HEK293T (cell line): ENCODE measurements at regions not wholly inside any gene's neighbourhood (a gene's known extent, or its start where the extent isn't known, plus 50 kb on each side); places are given as distances from the start of the nearest gene placed in this dataset.

Experiments used
- CTCF ChIA-PET: fragments of 350-600 bp; formaldehyde crosslinking; extraction: SDS; loops from one replicate; lab custom pipeline; 2021; ENCODE audit warnings: antibody characterized with exemption, inconsistent platforms; lab: Yijun Ruan, JAX
- POLR2A ChIA-PET: fragments of 350-600 bp; formaldehyde crosslinking; extraction: SDS; loops from one replicate; lab custom pipeline; 2020; ENCODE audit warnings: antibody characterized with exemption, inconsistent platforms; lab: Yijun Ruan, JAX
- DNase-seq: peaks from one replicate; pipeline ENCODE4 v3.0.0; 2012; ENCODE audit warnings: mixed read lengths; ENCODE audit errors: extremely low spot score
- ARNT ChIP-seq: fragments of 450-650 bp; IDR thresholded peaks from 2 replicates; pipeline ENCODE4 v1.6.1; 2017; ENCODE audit warnings: mild to moderate bottlenecking
- BHLHE40 ChIP-seq: fragments of 450-650 bp; IDR thresholded peaks from 2 replicates; pipeline ENCODE4 v1.6.1; 2016; ENCODE audit warnings: mild to moderate bottlenecking, moderate library complexity, borderline replicate concordance
- CTBP1 ChIP-seq: fragments of 450-650 bp; IDR thresholded peaks from 2 replicates; pipeline ENCODE4 v1.6.1; 2016; ENCODE audit warnings: borderline replicate concordance
- ELF4 ChIP-seq: fragments of 450-650 bp; IDR thresholded peaks from 2 replicates; pipeline ENCODE4 v1.6.1; 2017; ENCODE audit warnings: antibody characterized with exemption
- FOXA1 ChIP-seq: fragments of 450-650 bp; IDR thresholded peaks from 2 replicates; pipeline ENCODE4 v1.6.1; 2016; ENCODE audit warnings: mild to moderate bottlenecking
- FOXK2 ChIP-seq: fragments of 450-650 bp; IDR thresholded peaks from 2 replicates; pipeline ENCODE4 v1.6.1; 2016; ENCODE audit warnings: mild to moderate bottlenecking
- FOXM1 ChIP-seq: fragments of 450-650 bp; IDR thresholded peaks from 2 replicates; pipeline ENCODE4 v1.6.1; 2017; ENCODE audit warnings: mild to moderate bottlenecking, borderline replicate concordance
- HDGF ChIP-seq: fragments of 450-650 bp; IDR thresholded peaks from 2 replicates; pipeline ENCODE4 v1.6.1; 2017; ENCODE audit warnings: antibody characterized with exemption, borderline replicate concordance
- L3MBTL2 ChIP-seq: fragments of 450-650 bp; conservative IDR thresholded peaks from 2 replicates; pipeline ENCODE4 v1.6.1; 2016; ENCODE audit warnings: mild to moderate bottlenecking
- LEF1 ChIP-seq: fragments of 450-650 bp; IDR thresholded peaks from 2 replicates; pipeline ENCODE4 v1.6.1; 2017; ENCODE audit warnings: mild to moderate bottlenecking, borderline replicate concordance
- NFRKB ChIP-seq: fragments of 450-650 bp; IDR thresholded peaks from 2 replicates; pipeline ENCODE4 v1.6.1; 2016; ENCODE audit warnings: mild to moderate bottlenecking, moderate library complexity
- SP1 ChIP-seq: fragments of 450-650 bp; IDR thresholded peaks from 2 replicates; pipeline ENCODE4 v1.6.1; 2017
- SUZ12 ChIP-seq: fragments of 450-650 bp; IDR thresholded peaks from 2 replicates; pipeline ENCODE4 v1.6.1; 2016; ENCODE audit warnings: mild to moderate bottlenecking
- TARDBP ChIP-seq: fragments of 450-650 bp; IDR thresholded peaks from 2 replicates; pipeline ENCODE4 v1.6.1; 2016
- ZNF384 ChIP-seq: fragments of 450-650 bp; IDR thresholded peaks from 2 replicates; pipeline ENCODE4 v1.6.1; 2016
- TF ChIP-seq, protein P1 (sequence below): fragments of 450-650 bp; IDR thresholded peaks from 2 replicates; pipeline ENCODE4 v1.6.1; 2016

DNA sequence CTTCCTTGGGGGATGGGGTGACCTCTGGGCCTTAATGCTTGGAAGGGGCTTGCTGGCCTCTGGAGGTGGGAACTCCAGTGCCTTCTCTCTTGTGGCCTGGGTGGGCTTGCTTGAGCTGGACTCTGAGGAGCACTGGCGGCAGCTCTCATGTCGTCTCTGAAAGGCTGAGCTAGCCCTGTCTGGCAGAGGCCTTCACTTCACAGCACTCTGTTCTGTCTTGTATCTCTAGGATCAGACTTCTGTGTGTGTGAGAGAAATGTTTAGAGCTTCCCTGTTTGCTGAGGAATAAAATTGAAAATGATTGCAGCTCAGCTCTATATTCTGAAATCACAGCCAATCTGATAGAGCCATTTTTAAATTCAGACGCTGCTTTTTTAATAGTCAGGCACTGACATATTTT is 185.3 kb downstream of the KCNRG start:
- DNase-seq = no peak
- ChIA-PET POLR2A (interaction anchor here (1.1 to 1.9 kb wide), 4 partner anchors 12 to 118 kb away, joined by 3 to 10 read pairs (median 3); no protein-coding TSS in a partner anchor), CTCF (interaction anchor here (0.5 to 1.8 kb wide), 3 partner anchors 11 to 601 kb away, joined by 3 to 7 read pairs (median 7); no protein-coding TSS in a partner anchor)
- TF ChIP-seq, protein P1, sequence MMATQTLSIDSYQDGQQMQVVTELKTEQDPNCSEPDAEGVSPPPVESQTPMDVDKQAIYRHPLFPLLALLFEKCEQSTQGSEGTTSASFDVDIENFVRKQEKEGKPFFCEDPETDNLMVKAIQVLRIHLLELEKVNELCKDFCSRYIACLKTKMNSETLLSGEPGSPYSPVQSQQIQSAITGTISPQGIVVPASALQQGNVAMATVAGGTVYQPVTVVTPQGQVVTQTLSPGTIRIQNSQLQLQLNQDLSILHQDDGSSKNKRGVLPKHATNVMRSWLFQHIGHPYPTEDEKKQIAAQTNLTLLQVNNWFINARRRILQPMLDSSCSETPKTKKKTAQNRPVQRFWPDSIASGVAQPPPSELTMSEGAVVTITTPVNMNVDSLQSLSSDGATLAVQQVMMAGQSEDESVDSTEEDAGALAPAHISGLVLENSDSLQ = no peak
- TF ChIP-seq FOXM1 (no peak), HDGF (no peak), BHLHE40 (no peak), ELF4 (no peak), LEF1 (no peak), ARNT (no peak), SP1 (no peak), CTBP1 (no peak), FOXA1 (no peak), ZNF384 (no peak), TARDBP (no peak), SUZ12 (no peak), FOXK2 (no peak), L3MBTL2 (no peak), NFRKB (no peak)

DNA sequence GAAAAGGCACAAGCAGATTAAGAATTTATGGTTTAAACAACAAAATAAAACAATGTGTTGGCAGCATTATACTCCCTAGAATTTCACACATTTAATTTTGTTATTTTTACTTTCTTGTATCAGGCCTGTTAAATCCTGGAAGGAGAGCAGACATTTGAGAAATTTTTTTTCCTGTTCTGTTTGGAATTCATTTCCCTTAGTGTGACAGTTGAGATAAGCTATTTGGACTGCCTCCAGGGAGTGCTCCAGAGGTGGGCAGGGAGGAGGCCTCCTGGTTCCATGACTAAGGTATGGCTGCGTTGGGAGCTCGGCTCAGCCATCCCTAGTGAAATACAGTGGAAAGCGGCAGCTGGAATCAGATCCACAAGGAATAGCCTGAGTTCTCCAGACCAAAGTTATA is 185.7 kb downstream of the KCNRG start:
- TF ChIP-seq BHLHE40 (no peak), L3MBTL2 (no peak), HDGF (no peak), LEF1 (no peak), FOXM1 (no peak), NFRKB (no peak), CTBP1 (no peak), SP1 (no peak)
- TF ChIP-seq, protein P1 = no peak
- CTCF ChIA-PET = interaction anchor here (0.5 to 1.8 kb wide), 3 partner anchors 12 to 600 kb away, joined by 3 to 7 read pairs (median 7); no protein-coding TSS in a partner anchor
- POLR2A ChIA-PET = interaction anchor here (1.1 to 2.1 kb wide), 5 partner anchors 12 to 118 kb away, joined by 3 to 11 read pairs (median 3); no protein-coding TSS in a partner anchor
- DNase-seq = no peak

DNA sequence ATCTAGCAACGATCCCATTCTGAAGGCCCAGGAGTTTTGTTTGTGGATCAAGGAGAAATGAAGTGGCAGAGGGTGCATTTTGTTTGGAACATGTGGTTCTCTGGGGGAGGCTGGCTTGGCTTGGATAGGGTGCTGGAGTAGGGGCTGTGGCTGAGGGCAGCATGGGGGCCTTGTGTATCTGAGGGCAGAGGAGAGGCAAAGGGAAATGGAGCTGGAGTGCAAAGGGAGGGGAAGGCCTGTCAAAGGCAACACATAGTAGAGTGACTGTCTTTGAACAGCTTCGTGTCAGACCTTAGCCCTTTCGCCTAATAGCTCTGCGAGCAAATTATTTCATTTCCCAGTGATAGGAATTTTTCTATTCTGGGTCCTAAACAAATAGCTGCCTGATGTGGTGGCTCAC is 187.2 kb downstream of the KCNRG start:
- POLR2A ChIA-PET = interaction anchor here (0.9 to 2.1 kb wide), 2 partner anchors 76 to 79 kb away, joined by 5 to 11 read pairs; no protein-coding TSS in a partner anchor
- TF ChIP-seq NFRKB = no peak
- no peak for TF ChIP-seq CTBP1
- no peak for TF ChIP-seq FOXK2
- TF ChIP-seq, protein P1 = no peak
- TF ChIP-seq L3MBTL2 = no peak
- no peak for TF ChIP-seq ZNF384
- no peak for TF ChIP-seq FOXA1
- no peak for TF ChIP-seq ARNT
- no peak for TF ChIP-seq ELF4
- no peak for TF ChIP-seq BHLHE40
- TF ChIP-seq SUZ12 = no peak
- TF ChIP-seq FOXM1 = no peak
- no peak for TF ChIP-seq LEF1
- no peak for TF ChIP-seq HDGF
- TF ChIP-seq SP1 = no peak
- TF ChIP-seq TARDBP = no peak
- CTCF ChIA-PET = no interaction called here
- DNase-seq = no peak

DNA sequence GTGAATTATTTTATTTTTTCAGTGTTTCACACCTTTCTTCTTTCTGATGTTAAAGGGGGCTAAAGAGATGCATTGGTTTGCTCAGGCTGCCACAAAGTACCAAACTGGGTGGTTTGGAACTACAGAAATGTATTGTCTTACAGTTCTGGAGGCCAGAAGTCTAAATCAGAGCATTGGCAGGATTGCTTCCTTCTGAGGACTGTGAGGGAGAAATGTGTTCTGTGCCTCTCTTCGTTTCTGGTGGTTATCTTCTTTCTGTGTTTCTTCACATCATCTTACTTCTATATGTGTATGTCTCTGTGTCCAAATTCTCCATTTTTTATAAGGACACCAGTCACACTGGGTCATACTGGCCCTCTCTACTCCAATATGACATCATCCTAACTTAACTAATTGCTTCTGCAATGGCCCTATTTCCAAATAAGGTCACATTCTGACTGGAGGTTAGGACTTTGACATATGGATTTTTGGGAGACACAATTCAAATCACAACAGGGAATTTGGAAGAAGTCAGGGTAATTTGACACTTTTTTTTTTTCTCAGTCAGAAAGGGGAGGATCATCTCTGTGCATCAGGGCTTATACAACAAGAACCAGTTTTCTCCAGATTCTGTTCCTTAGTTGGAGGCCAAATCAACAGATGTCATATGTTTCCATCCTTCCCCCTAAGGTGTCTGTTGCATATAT is 188.2 kb downstream of the KCNRG start:
- CTCF ChIA-PET = no interaction called here
- DNase-seq = no peak
- POLR2A ChIA-PET = interaction anchor here (0.9 to 2.1 kb wide), 2 partner anchors 77 to 79 kb away, joined by 5 to 11 read pairs; no protein-coding TSS in a partner anchor
- TF ChIP-seq SUZ12 = no peak
- TF ChIP-seq, protein P1 = peak; percentile 48

DNA sequence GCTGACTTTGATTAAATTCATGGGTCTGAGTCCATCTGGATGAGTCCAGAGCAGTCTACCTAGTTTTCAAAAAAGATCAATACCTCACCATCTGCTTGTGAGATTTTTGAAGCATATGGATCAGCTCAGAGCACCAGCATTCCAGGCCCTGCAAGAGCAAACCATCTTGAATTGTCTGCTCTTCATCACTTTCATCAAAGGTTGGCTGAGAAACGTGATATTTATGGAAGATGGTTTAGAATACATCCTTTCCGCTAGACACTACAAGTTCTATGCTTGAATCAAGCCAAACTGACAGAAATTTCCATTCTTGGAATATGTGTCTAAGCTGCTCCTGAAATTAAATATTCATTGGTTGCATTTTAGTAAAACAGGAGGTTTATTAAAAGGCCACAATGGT is 190.3 kb downstream of the KCNRG start:
- no peak for DNase-seq
- ChIA-PET POLR2A (no interaction called here), CTCF (no interaction called here)
- TF ChIP-seq TARDBP = no peak
- no peak for TF ChIP-seq ZNF384
- no peak for TF ChIP-seq ELF4
- TF ChIP-seq, protein P1 = no peak
- TF ChIP-seq FOXA1 = no peak
- no peak for TF ChIP-seq FOXM1
- no peak for TF ChIP-seq L3MBTL2
- no peak for TF ChIP-seq CTBP1
- no peak for TF ChIP-seq SP1
- no peak for TF ChIP-seq HDGF
- no peak for TF ChIP-seq ARNT
- no peak for TF ChIP-seq SUZ12
- TF ChIP-seq BHLHE40 = no peak
- TF ChIP-seq FOXK2 = no peak
- TF ChIP-seq LEF1 = no peak
- TF ChIP-seq NFRKB = no peak
